ENCODE measurements at regions not wholly inside any gene's neighbourhood (a gene's known extent, or its start where the extent isn't known, plus 50 kb on each side); places are given as distances from the start of the nearest gene placed in this dataset.
A peak's percentile ranks its signal among the peaks of the same experiment; 100 is the strongest.

- no peak for DNase-seq (ENCODE audit: low spot score)
These were observed 88.2 kb upstream of the ZNF618 start for GRCh38 chr9:113787871-113788270.

GRCh38 chr9:113788616-113789330, 87.3 kb upstream of the ZNF618 start:
- DNase-seq (ENCODE audit: low spot score) = no peak

- no peak for DNase-seq (ENCODE audit: low spot score)
These were observed 86.0 kb upstream of the ZNF618 start for GRCh38 chr9:113790093-113790492.

- no peak for DNase-seq (ENCODE audit: low spot score)
These were observed 82.6 kb upstream of the ZNF618 start for GRCh38 chr9:113793558-113793957.

DNA sequence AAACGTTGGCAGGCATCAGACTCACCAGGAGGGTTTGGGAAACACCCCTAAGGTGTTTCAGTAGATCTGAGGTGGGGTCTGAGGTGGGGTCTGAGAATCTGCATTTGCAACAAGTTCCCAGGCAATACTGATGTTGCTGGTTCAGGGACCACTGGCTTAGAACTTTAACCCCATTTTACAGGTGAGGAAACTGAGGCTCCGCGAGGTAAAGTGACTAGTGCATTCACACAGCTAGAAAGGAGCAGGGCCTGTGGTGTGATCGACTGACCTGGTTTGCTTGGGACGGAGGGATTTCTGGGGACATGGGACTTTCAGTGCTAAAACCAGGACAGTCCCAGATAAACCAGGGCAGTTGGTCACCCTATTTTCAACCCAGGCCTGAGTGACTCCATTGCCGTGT, 81.4 kb upstream of the ZNF618 start:
- no peak for DNase-seq (ENCODE audit: low spot score)

GRCh38 chr9:113795811-113796392, 80.2 kb upstream of the ZNF618 start:
- DNase-seq (ENCODE audit: low spot score) = no peak

GRCh38 chr9:113796646-113797426, 79.3 kb upstream of the ZNF618 start:
- DNase-seq (ENCODE audit: low spot score) = no peak

GRCh38 chr9:113798062-113799030, 77.8 kb upstream of the ZNF618 start:
- no peak for DNase-seq (ENCODE audit: low spot score)

- no peak for DNase-seq (ENCODE audit: low spot score)
These were observed 75.8 kb upstream of the ZNF618 start for GRCh38 chr9:113800276-113800675.

DNA sequence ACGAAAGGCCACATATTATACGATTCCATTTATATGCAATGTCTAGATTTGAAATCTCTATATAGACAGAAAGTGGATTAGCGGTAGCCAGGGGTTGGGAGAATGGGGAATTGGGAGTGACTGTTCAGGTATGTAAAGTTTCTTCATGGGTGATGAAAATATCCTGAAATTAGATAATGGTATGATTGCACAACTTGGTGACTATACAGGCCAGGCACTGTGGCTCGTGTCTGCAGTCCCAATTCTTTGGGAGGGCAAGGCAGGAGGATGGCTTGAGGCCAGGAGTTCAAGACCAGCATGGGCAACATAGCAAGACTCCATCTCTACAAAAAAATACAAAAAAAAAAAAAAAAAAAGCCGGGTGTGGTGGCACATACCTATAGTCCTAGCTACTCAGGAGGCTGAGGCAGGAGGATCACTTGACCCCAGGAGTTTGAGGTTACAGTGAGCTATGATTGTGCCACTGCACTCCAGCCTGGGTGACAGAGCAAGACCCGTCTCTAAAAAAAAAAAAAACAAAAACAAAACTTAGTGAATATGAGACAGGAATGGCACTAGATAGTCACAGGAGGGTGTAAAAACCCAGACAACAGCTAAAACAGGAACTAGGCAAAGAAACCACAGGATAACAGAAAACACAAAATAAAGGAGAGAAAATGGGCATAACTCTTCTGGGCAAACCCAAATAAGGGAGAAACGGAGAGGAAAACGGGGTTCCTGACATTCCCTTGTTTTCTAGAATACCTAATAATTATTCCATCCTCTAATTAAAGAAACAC, 72.1 kb upstream of the ZNF618 start:
- no peak for DNase-seq (ENCODE audit: low spot score)

- DNase-seq (ENCODE audit: low spot score) = no peak
These were observed 70.5 kb upstream of the ZNF618 start for GRCh38 chr9:113805486-113806132.

GRCh38 chr9:113807173-113808061, 68.7 kb upstream of the ZNF618 start:
- peak; percentile 70 for DNase-seq (ENCODE audit: low spot score)

- DNase-seq (ENCODE audit: low spot score) = no peak
These were observed 67.4 kb upstream of the ZNF618 start for GRCh38 chr9:113808391-113809358.

DNA sequence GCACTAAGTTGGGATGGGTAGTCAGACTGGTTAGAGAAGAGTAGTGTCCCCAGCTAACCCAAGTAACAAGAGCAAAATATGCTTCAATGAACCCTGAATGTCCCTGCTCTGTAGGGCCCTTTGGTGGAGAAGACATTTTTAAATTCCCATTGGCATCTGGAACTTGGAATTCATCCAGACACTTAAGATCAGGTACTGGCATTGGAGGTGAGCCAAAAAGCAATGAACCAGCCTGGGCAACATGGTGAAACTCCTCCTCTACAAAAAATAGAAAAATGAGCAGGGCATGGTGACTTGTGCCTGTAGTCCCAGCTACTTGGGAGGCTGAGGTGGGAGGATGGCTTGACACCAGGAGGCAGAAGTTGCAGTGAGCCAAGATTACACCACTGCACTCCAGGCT, 58.9 kb upstream of the ZNF618 start:
- no peak for DNase-seq (ENCODE audit: low spot score)

DNA sequence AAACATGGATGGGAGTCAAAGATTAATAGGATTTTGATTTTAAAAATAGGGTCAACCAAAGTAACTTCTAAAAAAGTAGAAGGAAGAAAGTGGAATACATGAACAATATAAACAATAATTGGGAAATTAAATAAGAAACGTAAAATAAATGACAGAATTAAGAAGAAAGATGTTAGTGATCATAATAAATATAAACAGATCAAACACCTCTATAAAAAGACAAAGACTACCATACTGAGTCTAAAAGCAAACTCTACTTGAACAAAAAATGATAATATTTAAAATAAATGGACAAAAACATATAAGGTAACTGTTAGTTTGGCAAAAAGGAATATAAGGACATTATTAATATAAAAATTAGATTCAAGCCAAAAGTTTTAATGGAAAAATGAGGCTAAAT, 57.7 kb upstream of the ZNF618 start:
- no peak for DNase-seq (ENCODE audit: low spot score)

DNA sequence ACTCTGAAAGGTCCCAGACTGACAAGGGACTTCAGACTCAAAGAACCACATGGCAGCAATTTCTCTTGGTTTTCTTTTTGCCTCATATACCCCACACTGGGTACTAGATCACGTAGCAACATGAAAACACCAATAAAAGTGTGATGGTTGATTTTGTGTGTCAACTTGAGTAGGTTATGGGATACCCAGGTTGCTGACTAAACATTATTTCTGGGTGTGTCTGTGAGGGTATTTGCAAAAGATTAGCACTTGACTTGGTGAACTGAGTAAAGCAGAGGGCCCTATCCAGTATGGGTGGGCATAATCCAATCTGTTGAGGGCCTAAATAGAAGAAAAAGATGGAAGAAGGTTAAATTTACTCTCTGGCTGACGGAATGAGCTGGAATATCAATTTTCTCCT, 53.8 kb upstream of the ZNF618 start:
- DNase-seq (ENCODE audit: low spot score) = no peak

DNA sequence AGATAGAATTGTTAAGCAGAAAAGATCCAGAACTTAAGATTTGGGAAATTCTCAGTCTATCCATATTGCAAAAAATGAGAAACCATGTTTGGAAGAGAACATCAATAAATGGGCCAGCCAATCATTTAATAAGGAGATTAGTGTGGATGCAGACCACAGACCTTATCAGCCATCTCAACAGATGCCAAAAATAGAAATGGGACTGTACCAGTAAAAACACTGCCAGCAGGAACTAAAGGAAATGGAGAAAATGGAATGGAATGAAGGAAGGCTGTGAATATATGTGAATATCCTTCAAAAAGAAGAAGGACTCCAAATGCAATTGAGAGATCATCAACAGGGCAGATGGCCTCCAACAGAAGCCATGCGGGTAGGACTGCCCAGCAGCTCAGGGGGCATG, 52.7 kb upstream of the ZNF618 start:
- DNase-seq (ENCODE audit: low spot score) = no peak
